ENCODE measurements at regions not wholly inside any gene's neighbourhood (a gene's known extent, or its start where the extent isn't known, plus 50 kb on each side); places are given as distances from the start of the nearest gene placed in this dataset.

- TF ChIP-seq CTCF (conservative IDR thresholded peaks at IDR 0.05 in 1 of 2, IDR thresholded peaks at IDR 0.05 in 1 of 2; ENCODE audit: extremely low read depth in 1 of 2, insufficient read depth in 1 of 2, low read depth in 1 of 2, low read length in 2 of 2) = no peak
- no peak for TF ChIP-seq EZH2 (IDR thresholded peaks at IDR 0.05; ENCODE audit: borderline replicate concordance, low read length)
Observed at GRCh38 chr13:109989155-109989554, 202.8 kb upstream of the IRS2 start.
